ENCODE measurements at regions not wholly inside any gene's neighbourhood (a gene's known extent, or its start where the extent isn't known, plus 50 kb on each side); places are given as distances from the start of the nearest gene placed in this dataset.

- DNase-seq (ENCODE audit: low spot score): no peak
These were observed 169.1 kb downstream of the KATNIP start for GRCh38 chr16:27719106-27719445.

GRCh38 chr16:27720731-27721530, 171.0 kb downstream of the KATNIP start:
- DNase-seq (ENCODE audit: low spot score): no peak

GRCh38 chr16:27721531-27722181, 171.7 kb downstream of the KATNIP start:
- no peak for DNase-seq (ENCODE audit: low spot score)

- no peak for DNase-seq (ENCODE audit: low spot score)
These were observed 172.3 kb downstream of the KATNIP start for GRCh38 chr16:27722207-27722606.

- no peak for DNase-seq (ENCODE audit: low spot score)
These were observed 173.0 kb downstream of the KATNIP start for GRCh38 chr16:27722892-27723450.

- DNase-seq (ENCODE audit: low spot score): no peak
These were observed 174.0 kb downstream of the KATNIP start for GRCh38 chr16:27723711-27724481.

GRCh38 chr16:27724482-27725235, 174.7 kb downstream of the KATNIP start:
- DNase-seq (ENCODE audit: low spot score): no peak

GRCh38 chr16:27725236-27726000, 175.5 kb downstream of the KATNIP start:
- DNase-seq (ENCODE audit: low spot score): no peak

- DNase-seq (ENCODE audit: low spot score): no peak
These were observed 176.8 kb downstream of the KATNIP start for GRCh38 chr16:27726621-27727261.

GRCh38 chr16:27727941-27728340, 178.0 kb downstream of the KATNIP start:
- no peak for DNase-seq (ENCODE audit: low spot score)

GRCh38 chr16:27728691-27729090, 178.7 kb downstream of the KATNIP start:
- DNase-seq (ENCODE audit: low spot score): no peak

- no peak for DNase-seq (ENCODE audit: low spot score)
These were observed 179.8 kb downstream of the KATNIP start for GRCh38 chr16:27729516-27730304.

- no peak for DNase-seq (ENCODE audit: low spot score)
These were observed 180.8 kb downstream of the KATNIP start for GRCh38 chr16:27730661-27731210.

- no peak for DNase-seq (ENCODE audit: low spot score)
These were observed 185.1 kb downstream of the KATNIP start for GRCh38 chr16:27735031-27735430.

- DNase-seq (ENCODE audit: low spot score): no peak
These were observed 186.5 kb downstream of the KATNIP start for GRCh38 chr16:27736431-27736830.

- no peak for DNase-seq (ENCODE audit: low spot score)
These were observed 187.6 kb downstream of the KATNIP start for GRCh38 chr16:27737513-27737912.

Data from NAMALWA (cell line).